KG1 (cell line): ENCODE measurements at regions not wholly inside any gene's neighbourhood (a gene's known extent, or its start where the extent isn't known, plus 50 kb on each side); places are given as distances from the start of the nearest gene placed in this dataset.

Experiments used
- DNase-seq: peaks from one replicate; lab custom pipeline; 2025; lab: John Stamatoyannopoulos, UW

DNA sequence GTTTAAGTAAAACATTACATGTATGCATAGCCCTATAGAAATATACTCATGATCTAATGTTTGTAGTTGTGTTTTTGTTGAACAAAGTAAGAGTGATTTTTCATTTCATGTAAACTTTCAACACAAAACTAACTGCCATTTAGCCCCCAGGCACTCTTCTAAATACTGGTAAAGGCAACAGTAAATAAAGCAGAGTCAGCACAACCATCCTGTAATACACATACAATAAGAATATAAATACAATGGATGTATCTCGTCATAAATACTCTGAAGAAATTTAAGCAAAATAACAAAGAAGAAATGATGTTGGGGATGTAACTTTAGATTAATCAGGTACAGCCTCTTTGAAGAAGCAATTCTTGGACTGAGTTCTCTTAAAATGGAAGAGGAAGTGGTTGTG lies 821.2 kb downstream of the ARAP2 start:
- no peak for DNase-seq

DNA sequence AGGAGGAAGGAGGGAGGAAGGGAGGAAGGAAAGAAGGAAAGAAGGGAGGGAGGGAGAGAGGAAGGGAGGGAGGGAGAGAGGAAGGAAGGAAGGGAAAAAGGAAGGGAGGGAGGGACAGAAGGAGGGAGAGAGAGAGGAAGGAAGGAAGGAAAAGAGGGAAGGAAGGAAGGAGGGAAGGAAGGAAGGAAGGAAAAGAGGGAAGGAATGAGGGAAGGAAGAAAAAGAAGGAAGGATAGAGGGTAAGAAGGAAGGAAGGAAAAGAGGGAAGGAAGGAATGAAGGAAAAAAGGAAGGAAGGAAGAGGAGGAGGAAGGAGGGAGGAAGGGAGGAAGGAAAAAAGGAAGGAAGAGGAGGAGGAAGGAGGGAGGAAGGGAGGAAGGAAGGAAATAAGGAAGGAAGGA lies 796.8 kb downstream of the ARAP2 start:
- no peak for DNase-seq

DNA sequence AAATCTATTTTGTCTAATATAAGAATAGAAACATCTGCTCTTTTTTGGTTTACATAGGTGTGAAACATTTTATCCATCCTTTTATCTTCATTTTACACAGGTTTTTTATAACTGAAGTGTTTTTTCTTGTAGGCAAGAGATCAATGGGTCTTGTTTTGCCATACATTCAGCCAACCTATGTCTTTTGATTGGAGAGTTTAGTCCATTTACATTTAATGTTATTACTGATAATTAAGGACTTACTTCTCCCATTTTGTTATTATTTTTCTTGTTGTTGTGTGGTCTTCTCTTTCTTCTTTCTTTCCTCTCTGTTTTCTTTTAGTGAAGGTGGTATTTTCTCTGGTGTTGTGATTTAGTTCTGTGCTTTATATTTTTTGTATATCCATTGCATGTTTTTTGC lies 785.3 kb downstream of the ARAP2 start:
- no peak for DNase-seq

DNA sequence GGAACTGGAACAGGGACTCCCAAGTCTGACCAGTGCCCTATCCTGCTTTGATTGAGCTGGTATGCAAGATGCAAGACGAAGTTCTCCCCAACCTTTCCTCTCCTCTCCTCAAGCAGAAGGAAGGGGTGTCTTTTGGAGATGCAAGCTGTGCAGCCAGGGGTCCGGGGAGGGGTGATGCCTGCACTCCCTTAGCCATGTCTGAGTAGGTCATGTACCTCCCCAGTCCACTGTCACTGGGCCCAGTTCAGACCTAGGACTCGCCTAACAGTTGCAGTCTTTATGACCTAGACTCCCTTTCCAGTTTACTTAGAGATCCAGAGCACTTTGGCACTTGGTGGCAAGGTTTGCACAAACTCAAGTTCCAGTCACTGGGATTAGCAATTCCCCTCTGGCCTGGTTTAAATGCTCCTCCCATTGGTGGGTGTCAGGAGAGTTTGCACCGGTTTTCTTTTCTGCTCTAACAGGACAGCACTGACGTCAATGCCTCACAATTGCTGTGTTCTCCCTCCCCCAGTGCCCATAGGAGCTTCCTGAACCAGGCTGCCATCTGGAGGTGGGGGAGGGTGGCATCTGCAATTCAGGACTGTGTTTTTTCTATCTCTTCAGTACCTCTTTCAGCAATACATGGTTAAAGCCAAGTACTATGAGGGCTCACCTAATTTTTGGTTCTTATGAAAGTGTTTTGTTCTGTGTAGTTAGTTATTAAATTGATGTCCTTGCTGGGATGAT lies 782.2 kb downstream of the ARAP2 start:
- DNase-seq = no peak

DNA sequence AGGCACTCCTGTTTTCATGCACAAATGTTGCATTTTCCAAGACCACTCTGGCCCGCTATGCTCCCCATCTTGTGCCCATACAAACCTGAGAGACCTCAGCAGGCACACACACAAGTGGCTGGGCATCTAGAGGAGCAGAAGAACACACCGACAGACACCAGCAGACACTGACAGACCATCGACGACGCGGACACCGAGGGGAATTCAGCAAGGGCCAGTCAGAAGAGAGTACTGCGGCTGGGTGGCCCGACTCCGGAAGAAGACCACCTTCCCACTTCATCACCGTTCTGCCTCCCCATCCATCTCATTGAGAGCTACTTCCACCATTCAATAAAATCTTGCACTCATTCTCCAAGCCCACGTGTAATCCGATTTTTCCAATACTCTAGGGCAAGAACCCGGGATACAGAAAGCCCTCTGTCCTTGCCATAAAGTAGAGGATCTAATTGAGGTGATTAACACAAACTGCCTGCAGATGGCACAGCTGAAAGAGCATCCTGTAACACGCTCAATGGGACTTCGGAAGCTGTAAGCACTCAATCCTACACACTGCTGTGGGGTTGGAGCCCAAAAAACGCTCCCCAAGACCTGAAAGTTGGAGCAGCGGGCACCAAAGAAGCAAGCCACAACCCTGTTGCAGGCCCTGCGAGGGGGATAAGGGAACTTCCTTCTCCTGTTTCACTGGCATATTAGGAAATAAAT lies 780.9 kb downstream of the ARAP2 start:
- no peak for DNase-seq

DNA sequence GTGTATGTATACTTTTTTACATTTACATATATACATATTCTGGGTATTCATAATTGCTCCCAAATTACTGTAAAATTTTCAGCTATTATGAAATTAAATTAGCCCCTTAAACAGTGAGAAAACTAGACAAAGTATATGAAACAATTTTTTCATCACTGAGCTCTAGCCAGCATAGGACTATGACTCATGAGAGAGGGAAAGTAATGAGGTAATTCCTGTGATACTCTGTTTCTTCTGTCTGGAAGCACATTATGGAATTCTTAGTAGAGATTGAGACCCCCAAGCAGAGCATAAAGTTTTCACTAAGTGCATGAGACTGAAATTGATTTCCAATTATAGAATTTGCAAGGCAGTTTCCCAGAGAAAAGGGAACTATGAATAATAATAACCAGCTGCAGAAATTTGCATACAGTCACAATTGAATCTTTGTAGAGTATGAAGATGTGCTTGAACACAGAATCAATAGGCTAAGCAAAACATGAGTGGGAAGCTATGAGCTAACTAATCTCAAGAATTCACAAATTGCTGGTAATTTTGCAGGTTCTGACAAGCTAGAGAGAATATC lies 779.3 kb downstream of the ARAP2 start:
- DNase-seq = no peak

DNA sequence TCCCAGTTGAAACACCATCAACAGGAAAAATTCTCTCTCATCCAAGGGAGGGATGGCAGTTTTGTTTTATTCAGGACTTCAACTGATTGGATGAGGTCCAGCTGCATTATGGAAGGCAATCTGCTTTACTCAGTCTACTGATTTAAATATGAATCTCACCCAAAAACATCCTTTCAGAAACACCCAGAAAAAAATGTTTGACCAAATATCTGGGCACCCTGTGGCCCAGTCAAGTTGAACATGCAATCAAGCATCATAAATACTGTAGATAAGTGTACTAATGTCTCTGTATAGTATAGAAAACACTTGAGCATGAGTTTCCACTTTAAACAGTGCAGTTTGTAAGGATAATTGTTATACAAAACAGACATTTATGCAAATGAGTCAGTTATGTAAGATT lies 753.2 kb downstream of the ARAP2 start:
- DNase-seq = no peak

DNA sequence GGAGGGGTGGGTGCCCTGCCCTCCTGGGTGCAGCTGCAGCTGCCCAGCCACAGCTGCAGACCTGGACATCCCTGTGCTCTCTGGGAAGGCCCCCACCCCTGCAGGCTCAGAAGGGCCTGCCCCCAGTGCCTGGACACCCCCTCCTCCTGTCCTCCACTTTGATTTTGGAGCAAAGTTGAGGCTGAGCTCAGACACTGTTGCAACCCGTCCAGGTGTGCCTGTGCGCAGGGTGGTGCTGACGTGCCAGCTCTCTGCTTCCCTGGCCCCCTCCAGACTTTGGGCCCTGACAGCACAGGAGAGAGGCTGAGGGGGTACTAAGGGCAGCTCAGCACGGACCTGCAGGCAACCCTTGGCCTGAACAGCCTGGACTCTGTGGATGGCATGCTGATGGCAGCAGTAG lies 750.3 kb downstream of the ARAP2 start:
- DNase-seq = no peak

DNA sequence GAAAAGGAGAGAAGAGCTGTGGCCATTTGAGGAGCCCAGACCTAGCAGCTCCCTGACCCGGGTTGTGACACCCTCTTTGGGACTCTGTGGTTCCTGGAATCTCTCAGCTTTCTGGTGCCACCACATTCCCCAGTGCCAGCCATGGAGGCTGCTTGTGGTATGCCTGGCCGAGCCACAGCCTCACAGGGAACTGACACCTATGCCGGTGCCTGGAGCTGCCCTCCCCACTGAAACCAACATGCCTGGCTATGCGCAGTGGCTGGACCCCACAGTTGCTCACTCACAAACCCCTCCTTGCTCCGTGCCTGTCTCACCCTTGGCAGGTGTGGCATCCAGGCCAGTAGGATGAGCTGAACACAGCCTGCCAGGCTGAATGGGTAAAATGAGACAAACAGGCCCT lies 749.4 kb downstream of the ARAP2 start:
- DNase-seq = no peak

DNA sequence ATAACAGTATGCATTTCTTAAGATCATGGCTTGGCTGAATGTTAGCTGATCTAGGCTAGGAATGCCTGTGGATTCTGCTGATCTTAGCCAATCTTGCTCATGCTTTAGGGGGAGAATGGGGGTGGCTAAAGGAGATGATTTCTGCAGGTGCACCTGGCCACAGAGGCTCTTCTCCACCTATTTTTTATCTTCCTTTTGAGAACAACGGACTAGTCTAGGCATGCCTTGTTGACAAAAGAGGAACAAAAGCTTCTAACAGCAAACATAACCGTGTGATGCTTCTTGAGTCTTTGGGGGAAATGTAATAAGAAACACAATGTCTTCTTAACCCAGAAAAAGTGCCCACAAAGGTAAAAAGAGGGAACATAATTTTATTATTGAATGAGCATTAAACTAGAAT lies 743.5 kb downstream of the ARAP2 start:
- DNase-seq = no peak

DNA sequence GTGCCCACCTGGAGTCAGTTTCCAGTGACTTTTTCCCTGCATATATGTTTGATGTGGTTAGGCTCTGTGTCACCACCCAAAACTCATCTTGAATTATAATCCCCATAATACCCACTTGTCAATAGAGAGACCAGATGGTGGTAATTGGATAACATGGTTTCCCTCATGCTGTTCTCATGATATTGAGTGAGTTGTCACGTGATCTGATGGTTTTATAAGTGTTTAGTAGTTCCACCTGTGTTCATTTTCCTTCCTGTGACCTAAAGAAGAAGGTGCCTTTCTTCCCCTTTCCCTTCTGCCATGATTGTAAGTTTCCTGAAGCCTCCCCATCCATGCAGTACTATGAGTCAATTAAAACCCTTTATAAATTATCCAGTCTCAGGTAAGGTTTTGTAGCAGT lies 740.9 kb downstream of the ARAP2 start:
- DNase-seq = no peak

DNA sequence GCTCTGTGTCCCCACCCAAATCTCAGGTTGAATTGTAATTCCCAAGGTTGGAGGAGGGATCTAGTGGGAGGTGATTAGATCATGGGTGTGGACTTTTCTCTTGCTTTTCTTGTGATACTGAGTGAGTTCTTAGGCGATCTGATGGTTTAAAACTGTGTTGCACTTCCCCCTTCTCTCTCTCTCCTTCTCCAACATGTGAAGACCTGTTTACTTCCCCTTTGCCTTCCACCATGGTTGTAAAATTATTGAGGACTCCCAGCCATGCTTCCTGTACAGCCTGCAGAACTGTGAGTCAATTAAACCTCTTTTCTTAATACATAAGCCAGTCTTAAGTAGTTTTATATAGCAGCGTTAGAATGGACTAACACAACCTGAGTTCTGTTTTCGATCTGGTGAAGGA lies 738.2 kb downstream of the ARAP2 start:
- no peak for DNase-seq

DNA sequence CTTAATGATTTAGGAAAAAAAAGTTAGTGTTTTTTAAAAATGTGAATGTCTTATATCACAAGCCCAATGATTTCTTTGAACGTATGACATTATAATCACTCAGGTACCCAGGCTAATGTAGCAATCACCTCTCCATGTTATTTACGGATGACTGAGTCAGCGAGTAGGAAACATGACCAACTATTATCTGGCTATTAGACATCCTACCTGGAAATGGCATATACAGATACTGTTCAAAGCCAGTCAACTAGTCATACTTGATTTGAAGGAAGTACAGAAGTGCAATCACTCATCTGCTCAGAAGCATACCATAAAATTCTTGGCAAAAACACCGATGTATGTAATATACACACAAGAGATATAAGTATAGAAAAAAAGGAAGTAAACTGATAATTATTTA lies 732.5 kb downstream of the ARAP2 start:
- no peak for DNase-seq

DNA sequence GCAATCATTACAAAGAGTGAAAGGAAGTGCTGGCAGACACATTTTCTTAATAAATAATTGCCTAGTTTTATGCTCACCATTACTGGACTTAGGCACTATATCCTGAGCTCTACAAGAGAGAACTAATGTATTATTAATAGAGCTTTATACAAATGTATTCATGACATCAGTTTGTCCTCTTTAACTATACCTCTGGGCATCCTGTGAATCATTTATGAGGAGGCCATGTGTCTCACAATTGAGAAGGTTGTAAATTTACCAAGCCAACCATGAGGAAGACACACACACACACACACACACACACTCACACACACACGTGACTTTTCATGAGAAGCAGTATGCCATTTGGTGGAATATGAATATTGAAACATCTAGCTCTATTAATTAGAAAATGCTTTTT lies 728.2 kb downstream of the ARAP2 start:
- no peak for DNase-seq

DNA sequence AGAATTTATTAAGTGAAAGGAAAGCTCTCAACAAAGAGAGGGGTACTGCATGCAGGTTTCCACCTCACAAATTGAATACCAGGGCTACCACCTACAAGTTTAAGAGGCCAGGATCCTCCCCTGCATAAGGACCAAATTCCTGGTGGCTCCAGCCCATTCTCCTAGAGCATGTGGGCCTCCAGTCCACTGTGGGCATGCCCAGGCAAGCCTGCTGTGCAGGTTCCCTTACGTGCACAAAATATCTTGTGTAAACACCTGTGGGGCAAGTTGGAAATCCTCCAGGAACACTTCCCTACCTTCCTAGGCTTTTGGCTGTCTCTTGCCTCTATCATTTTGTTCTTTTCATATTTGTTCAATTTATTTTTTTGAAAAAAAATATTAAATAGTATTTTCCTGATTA lies 724.3 kb downstream of the ARAP2 start:
- DNase-seq = no peak

DNA sequence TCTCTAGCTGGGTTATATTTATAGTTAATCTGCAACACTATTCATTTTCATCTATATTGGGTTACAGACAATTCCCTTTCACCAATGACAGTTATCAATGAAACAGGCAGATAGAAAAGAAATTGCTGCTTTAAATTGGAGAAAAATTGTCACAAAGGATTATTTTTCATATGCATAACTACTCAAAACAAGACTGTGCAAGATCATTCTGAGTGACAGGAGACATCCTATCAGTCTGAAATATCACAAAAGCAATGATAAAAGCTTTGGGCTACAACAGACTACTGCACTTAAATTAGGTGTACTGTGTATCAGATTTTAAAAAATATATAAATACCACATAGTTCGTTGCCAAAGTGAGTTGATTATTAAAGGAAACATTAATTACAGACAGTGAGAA lies 722.6 kb downstream of the ARAP2 start:
- no peak for DNase-seq

DNA sequence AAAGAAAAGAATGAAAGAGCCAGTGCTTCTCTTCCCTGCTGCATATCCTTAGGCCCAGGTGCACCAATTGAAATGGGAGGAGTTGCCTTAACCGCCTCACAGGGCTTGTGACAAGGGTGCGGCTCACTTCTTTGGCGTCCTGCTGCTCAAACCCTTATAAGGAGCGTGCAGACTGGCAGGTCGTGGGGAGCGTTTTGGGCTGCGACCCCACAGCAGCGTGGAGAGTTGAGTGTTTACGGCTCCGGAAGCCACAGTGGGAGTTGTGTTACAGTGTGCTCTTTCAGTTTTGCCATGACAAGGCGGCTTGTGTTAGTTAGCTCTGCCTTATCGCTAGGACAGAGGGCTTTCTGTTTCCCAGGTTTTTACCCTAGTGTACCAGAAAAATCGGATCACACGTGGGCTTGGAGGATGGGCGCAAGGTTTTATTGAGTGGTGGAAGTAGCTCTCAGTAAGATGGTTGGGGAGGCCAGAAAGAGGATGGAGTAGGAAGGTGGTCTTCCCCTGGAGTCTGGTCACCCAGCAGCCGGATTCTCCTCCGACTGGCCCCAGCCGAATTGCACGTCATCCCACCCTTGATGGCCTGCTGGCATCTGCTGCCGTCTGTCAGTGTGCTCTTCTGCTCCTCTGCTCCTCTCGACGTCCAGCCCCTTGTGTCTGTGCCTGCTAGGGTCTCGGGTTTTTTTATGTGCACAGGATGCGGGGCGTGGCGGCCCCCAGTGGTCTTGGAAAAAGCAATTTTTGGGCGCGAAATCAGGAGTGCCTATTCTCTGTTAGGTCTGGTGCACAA lies 718.9 kb downstream of the ARAP2 start:
- DNase-seq = no peak

DNA sequence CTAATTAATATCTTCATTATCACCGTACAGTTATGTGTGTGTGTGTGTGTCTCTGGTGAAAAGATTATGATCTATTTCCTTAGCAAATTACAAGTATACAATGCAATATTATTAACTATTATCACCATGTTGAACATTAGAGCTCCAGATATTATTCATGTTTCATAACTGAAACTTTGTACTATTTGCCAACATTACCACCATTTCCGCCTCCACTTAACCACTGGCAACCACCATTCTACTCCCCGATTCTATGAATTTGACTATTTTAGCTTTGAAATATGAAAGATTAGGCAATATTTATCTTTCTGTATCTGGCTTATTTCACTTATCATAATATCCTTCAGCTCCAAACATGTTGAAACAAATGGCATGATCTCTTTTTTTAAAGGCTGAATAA lies 717.9 kb downstream of the ARAP2 start:
- DNase-seq = no peak

DNA sequence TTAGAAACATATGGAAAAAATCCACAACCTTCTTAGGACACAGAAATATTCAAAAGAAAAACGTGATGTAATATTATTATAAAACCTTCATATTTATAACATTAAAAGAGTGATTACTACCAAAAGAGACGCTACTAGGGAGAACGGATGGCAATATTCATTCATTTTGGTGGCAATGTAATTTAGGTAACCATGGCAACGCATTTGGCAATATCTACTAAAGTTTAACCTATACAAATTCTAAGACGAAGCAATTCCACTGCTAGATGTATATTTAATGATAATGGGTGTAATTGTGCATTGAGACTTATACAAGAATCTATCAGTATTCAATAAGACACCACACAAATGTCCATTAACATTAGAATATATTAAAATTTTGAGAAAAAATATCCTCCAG lies 709.4 kb downstream of the ARAP2 start:
- no peak for DNase-seq

DNA sequence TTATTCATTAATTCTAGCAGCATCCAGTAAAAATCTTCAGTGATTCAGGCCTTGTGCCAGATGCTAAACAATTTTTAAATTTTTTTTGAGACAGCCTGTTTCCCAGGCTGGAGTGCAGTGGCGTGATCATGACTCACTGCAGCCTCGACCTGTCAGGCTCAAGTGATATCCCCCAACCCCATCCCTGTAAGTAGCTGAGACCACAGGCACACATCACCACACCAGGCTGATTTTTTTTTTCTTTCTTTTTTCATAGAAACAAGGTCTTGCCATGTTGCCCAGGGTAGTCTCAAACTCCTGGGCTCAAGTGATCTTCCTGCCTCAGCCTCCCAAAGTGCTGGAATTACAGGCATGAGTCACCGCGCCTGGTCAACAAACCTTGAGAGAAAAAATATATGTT lies 705.5 kb downstream of the ARAP2 start:
- no peak for DNase-seq

DNA sequence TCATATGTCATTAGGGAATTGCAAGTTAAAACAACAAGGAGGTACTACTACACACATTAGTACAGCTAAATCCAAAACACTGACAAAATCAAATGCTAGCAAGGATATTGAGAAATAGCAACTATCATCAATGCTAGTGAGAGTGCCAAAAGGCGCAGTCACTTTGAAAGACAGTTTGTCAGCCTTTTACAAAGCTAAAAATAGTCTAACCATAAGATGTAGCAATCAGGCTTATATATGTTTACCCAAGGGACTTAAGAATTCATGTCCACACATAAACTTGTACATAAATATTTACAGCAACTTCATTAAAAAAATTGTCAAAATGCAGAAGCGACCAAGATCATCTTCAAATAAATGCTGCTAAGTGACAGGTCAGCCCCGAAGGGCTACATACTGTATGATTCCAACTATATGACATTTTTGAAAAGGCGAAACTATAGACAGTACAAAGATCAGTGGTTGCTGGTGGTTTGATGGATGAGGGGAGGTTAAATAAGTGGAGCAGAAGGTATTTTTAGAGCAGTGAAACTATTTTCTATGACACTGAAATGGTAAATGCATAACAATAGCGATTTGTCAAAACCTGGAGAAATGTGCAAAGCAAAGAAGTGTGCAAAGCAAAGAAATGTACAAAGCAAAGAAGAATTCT lies 704.8 kb downstream of the ARAP2 start:
- DNase-seq = no peak

DNA sequence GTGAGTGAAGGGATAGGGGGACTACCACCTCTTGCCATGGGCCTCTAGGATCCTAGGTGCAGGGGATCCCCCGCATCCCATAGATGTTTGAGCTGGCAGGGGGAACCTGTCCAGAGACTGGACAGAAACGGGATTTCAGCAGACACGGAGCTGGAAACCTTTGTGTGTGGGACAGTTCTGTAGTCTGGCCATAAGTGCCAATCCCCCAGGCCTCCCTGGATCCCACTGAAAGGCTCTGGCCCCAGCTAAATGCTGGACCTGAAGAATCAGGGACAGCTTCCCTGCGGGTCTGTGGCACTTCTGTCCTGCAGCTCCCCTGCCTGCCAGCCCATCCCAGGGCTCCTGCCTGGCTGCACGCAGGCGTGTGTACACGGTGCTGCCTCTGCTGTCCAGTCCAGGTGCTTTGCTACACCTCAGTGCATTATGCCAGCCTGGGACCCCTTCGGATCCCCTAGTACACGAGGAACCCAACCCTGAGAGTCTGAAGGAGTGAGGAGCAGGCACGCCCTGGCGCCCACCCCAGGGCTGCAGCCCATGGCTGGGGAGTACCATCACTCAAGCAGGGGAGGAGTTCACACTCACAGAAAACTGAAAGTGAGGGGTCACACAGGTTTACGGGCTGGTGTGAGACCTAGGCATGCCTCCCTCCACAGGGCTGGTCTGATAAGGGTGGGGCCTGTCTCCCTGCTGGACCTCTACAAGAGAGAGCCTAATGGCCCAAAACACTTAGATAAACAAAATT lies 703.0 kb downstream of the ARAP2 start:
- DNase-seq = no peak
